ENCODE measurements at regions not wholly inside any gene's neighbourhood (a gene's known extent, or its start where the extent isn't known, plus 50 kb on each side); places are given as distances from the start of the nearest gene placed in this dataset.

DNA sequence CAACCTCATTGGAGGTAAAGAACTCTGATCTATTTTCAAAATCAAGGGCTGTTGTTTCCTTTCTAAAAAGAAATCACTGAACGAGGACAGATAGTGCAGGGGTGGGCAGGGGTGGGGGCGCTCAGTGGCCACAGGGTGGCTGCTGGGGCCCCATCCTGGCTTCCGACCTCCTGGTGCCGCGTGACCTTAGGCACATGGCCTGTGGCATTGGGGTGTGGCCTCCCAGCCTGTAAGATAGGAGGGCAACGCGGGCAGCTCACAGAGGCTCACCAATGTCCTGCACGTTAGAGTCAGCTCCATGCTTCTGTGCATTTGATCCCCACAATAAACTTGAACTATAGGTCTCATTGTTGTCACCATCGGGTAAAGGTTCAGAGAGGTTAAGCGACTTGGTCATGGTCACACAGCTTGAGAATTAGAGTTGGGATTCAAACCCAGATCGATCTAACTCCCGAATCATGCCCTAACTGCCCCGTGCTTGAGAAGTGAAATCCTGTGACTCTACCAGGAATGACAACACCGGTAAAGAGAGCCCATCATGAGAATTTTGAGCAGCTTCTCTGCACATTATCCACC is 148.0 kb upstream of the SLC6A11 start:
- H3K27ac ChIP-seq (ENCODE audit: low read depth, low read length, poor library complexity, severe bottlenecking): no peak overlapping the region
- H3K36me3 ChIP-seq (ENCODE audit: insufficient read depth, low read length): no peaks in the 10 kb centered on the region
- TF ChIP-seq EZH2 (IDR thresholded peaks at IDR 0.05; ENCODE audit: borderline replicate concordance, low read length): no peak
- TF ChIP-seq, protein P1, sequence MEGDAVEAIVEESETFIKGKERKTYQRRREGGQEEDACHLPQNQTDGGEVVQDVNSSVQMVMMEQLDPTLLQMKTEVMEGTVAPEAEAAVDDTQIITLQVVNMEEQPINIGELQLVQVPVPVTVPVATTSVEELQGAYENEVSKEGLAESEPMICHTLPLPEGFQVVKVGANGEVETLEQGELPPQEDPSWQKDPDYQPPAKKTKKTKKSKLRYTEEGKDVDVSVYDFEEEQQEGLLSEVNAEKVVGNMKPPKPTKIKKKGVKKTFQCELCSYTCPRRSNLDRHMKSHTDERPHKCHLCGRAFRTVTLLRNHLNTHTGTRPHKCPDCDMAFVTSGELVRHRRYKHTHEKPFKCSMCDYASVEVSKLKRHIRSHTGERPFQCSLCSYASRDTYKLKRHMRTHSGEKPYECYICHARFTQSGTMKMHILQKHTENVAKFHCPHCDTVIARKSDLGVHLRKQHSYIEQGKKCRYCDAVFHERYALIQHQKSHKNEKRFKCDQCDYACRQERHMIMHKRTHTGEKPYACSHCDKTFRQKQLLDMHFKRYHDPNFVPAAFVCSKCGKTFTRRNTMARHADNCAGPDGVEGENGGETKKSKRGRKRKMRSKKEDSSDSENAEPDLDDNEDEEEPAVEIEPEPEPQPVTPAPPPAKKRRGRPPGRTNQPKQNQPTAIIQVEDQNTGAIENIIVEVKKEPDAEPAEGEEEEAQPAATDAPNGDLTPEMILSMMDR (IDR thresholded peaks at IDR 0.05; ENCODE audit: low read length): no peak
- no peak overlapping the region for H3K9ac ChIP-seq (ENCODE audit: low read length)
- H3K4me1 ChIP-seq (ENCODE audit: insufficient read depth, low read length, severe bottlenecking): no peaks in the 10 kb centered on the region
- no peaks in the 10 kb centered on the region for H4K20me1 ChIP-seq (ENCODE audit: insufficient read depth, low read length)
- H3K27me3 ChIP-seq (ENCODE audit: insufficient read depth, low read length): no peaks in the 10 kb centered on the region
- H3K4me2 ChIP-seq (ENCODE audit: low read length): no peak overlapping the region
- no peaks in the 10 kb centered on the region for H3K9me3 ChIP-seq (ENCODE audit: low read length)
- no peak overlapping the region for H3K4me3 ChIP-seq (ENCODE audit: low read depth, low read length, poor library complexity, severe bottlenecking)
- H3K9me2 ChIP-seq (ENCODE audit: low read depth, low read length): no peaks in the 10 kb centered on the region
- no peaks in the 10 kb centered on the region for H3K79me2 ChIP-seq (ENCODE audit: insufficient read depth, low read length)
- no peaks in the 10 kb centered on the region for H3F3A ChIP-seq (ENCODE audit: insufficient read depth, low read length)
- no peak overlapping the region for H2AFZ ChIP-seq (ENCODE audit: low read length)

GRCh38 chr3:10669490-10670048 is 146.5 kb upstream of the SLC6A11 start:
- H3F3A ChIP-seq (ENCODE audit: insufficient read depth, low read length): no peaks in the 10 kb centered on the region
- TF ChIP-seq, protein P1 (IDR thresholded peaks at IDR 0.05; ENCODE audit: low read length): no peak
- no peak for TF ChIP-seq EZH2 (IDR thresholded peaks at IDR 0.05; ENCODE audit: borderline replicate concordance, low read length)
- H3K9ac ChIP-seq (ENCODE audit: low read length): no peak overlapping the region
- H4K20me1 ChIP-seq (ENCODE audit: insufficient read depth, low read length): no peaks in the 10 kb centered on the region
- H3K9me2 ChIP-seq (ENCODE audit: low read depth, low read length): no peaks in the 10 kb centered on the region
- no peak overlapping the region for H2AFZ ChIP-seq (ENCODE audit: low read length)
- no peak overlapping the region for H3K27ac ChIP-seq (ENCODE audit: low read depth, low read length, poor library complexity, severe bottlenecking)
- H3K9me3 ChIP-seq (ENCODE audit: low read length): no peaks in the 10 kb centered on the region
- no peaks in the 10 kb centered on the region for H3K79me2 ChIP-seq (ENCODE audit: insufficient read depth, low read length)
- H3K27me3 ChIP-seq (ENCODE audit: insufficient read depth, low read length): no peaks in the 10 kb centered on the region
- no peak overlapping the region for H3K4me3 ChIP-seq (ENCODE audit: low read depth, low read length, poor library complexity, severe bottlenecking)
- H3K4me2 ChIP-seq (ENCODE audit: low read length): no peak overlapping the region
- H3K36me3 ChIP-seq (ENCODE audit: insufficient read depth, low read length): no peaks in the 10 kb centered on the region
- H3K4me1 ChIP-seq (ENCODE audit: insufficient read depth, low read length, severe bottlenecking): no peaks in the 10 kb centered on the region

DNA sequence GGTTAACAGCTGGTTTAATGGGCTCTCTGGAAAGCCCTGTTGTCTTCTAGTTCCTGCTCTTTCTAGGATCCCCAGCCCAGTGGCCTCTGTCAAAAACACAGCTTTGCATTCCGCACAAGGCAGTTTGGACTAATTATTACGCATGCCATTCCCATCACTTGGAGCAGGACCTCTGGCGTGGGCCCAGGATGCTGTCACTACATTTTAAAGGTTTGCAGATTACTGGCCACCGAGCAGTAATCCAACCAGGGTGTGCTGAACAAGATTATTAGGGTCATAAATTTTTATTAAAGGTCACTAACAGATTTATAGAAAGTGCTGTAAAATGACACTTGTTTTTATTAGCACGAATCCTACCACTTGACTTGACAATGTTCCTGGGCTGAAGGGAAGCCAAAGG is 143.6 kb upstream of the SLC6A11 start:
- Histone ChIP-seq H3K4me1 (ENCODE audit: insufficient read depth, low read length, severe bottlenecking) (no peaks in the 10 kb centered on the region), H3F3A (ENCODE audit: insufficient read depth, low read length) (no peaks in the 10 kb centered on the region), H3K79me2 (ENCODE audit: insufficient read depth, low read length) (no peaks in the 10 kb centered on the region), H3K9me2 (ENCODE audit: low read depth, low read length) (no peaks in the 10 kb centered on the region), H3K4me2 (ENCODE audit: low read length) (no peak overlapping the region), H3K36me3 (ENCODE audit: insufficient read depth, low read length) (no peaks in the 10 kb centered on the region), H3K9ac (ENCODE audit: low read length) (no peak overlapping the region), H3K27me3 (ENCODE audit: insufficient read depth, low read length) (no peaks in the 10 kb centered on the region), H4K20me1 (ENCODE audit: insufficient read depth, low read length) (no peaks in the 10 kb centered on the region), H2AFZ (ENCODE audit: low read length) (no peak overlapping the region), H3K27ac (ENCODE audit: low read depth, low read length, poor library complexity, severe bottlenecking) (no peak overlapping the region), H3K9me3 (ENCODE audit: low read length) (no peaks in the 10 kb centered on the region), H3K4me3 (ENCODE audit: low read depth, low read length, poor library complexity, severe bottlenecking) (no peak overlapping the region)
- no peak for TF ChIP-seq EZH2 (IDR thresholded peaks at IDR 0.05; ENCODE audit: borderline replicate concordance, low read length)
- TF ChIP-seq, protein P1 (IDR thresholded peaks at IDR 0.05; ENCODE audit: low read length): no peak

Data from OCI-LY1 (cell line).